HG03045 (cell line): ENCODE measurements at regions not wholly inside any gene's neighbourhood (a gene's known extent, or its start where the extent isn't known, plus 50 kb on each side); places are given as distances from the start of the nearest gene placed in this dataset.
"Not testable (repeated sequence)": the region's sequence is repeated elsewhere in the genome, so short reads cannot be mapped to it uniquely, and the experiment has no call there.

Source experiments
- ATAC-seq: cut with Tn5 transposase; IDR thresholded peaks from one replicate; pipeline ENCODE4 v1.9.1; 2021; ENCODE audit warnings: mild to moderate bottlenecking, moderate library complexity; ENCODE audit not compliant: unreplicated experiment

DNA sequence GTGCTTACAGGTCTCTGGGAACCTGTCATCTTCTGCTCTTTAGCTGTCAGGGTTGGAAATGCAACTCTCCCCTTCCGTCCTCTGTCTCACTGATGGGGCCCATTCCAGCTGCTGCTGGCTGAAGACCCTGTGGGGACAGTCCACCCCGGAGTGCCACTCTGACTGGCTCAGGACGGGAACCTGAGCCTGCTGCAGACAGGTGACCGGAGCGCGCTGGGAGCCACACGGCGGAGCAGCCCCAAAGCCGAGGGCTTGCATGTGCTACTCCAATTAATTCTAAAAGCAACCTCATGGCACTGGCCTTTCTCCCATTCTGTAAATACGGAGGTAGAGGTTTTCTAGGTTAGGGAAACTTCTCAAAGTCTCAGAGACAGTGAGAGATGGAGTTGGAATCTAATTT, 223.5 kb upstream of the PITRM1 start:
- ATAC-seq: no peak

DNA sequence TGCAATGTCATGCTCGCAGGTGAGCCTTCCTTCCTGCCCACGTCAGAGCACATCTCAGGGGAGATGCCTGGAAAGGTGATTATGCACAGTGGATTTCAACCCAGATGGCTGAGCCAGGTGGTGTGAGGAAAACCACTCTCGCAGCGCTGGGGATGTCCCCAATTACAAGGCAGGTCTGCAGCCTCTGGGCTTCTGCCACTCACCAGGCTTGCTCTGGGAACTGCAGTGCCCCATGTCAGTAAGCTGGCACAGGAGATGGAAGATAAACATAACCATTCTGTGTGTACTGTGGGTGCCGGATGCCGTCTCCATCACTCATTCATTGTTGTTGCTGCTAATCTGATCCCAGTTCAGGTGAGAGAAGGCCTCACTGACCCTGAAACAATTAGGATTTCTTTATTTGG, 222.9 kb upstream of the PITRM1 start:
- ATAC-seq: no peak

GRCh38 chr10:3395041-3395440, 222.5 kb upstream of the PITRM1 start:
- no peak for ATAC-seq

GRCh38 chr10:3393958-3394357, 221.4 kb upstream of the PITRM1 start:
- no peak for ATAC-seq

DNA sequence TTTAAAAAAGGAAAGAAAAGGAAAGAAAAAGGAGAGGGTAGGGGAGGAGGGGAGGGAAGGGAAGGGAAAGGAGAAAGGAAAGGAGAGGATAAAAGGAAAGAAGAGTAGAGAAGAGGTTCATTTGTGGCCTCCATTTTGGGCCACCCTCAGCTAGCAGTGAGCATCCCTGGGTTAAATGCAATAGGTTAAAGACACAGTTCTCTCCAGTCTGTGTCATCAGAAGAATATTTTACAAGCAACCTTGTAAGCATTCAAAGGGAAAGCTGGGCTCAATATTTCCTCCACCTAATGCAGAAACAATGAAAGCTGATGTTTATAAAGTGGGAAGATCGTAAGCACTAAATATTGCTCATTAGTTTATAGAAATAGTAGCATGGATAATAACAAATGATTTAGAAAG, 219.1 kb upstream of the PITRM1 start:
- no peak for ATAC-seq

DNA sequence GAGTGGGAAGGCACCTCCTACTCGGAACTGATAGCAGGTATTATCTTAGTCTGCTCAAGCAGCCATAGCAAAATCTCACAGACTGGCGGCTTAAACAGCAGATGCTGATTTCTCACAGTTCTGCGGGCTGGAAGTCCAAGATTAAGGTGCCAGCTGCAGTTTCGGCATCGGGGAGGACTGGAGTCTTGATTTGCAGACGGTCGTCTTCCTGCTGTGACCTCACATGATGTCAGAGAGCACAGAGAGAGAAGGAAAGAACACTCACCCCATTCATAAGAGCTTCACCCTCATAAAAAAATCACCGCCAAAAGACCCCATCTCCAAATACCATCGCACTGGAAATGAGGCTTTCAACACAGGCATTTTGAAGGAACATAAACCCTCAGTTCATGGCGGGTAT, 216.5 kb upstream of the PITRM1 start:
- no peak for ATAC-seq

DNA sequence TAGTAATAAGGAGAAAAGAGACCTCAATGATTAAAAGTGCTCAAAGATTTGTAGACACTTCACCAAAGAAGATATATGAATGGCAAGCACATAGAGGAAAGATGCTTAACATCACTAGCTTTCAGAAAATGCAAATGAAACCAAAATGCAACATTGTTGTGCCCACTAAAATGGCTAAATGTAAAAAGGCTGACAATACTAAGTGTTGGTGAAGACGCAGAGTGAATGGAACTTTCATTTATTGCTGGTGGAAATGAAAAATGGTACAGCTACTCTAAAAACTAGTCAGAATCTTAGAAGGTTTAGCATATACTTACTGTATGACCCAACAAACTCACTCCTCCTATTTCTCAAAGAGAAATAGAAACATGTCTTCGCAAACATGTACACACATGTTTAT, 212.9 kb upstream of the PITRM1 start:
- no peak for ATAC-seq

DNA sequence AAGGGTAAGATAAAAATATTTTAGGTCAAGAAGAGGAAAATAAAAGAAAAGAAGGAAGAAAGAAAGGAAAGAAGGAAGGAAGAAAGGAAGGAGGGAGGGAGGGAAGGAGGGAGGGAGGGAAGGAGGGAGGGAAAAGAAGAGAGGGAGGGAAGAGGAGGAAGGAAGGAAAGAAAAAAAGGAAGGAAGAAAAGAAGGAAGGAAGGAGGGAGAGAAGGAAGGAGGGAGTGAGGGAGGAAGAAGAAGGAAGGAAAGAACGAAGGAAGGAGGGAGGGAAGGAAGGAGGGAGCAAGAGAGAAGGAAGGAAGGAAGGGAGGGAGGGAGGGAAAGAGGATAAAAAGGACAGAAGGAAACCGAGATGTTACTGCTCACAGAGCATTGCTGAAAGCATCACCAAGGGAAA, 209.5 kb upstream of the PITRM1 start:
- no peak for ATAC-seq

DNA sequence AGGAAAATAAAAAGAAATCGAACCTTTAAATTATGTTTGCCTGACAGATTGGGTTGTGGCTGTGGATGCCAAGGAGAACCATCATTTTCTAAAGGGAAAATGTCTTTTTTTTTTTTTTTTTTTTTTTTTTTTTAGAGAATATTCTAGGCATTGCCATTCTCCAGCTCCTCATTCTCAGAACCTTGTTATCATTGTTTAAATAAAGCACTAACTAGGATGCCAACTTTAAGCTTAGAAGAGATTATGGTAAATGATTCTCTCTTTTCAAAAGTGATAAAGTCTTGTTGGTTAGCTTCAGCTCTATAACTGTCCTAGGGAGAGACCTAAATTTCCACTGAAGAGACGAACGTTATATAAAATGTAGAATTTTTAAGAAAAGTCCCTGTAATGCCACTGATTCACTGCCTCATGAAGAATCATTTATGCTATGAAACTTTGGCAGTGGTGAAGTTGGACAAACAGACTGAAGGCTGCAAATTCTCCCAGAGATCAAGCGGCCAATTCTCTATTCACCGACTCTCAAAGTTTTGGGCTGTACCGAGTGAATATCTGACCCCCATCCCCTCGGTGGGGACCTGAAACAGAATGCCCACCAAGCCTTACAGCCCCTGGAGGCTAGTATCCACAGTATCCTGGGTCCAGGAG, 207.9 kb upstream of the PITRM1 start:
- no peak for ATAC-seq

- ATAC-seq: no peak
Measured at GRCh38 chr10:3376631-3377030, 204.0 kb upstream of the PITRM1 start.

GRCh38 chr10:3375505-3375904, 202.9 kb upstream of the PITRM1 start:
- no peak for ATAC-seq

DNA sequence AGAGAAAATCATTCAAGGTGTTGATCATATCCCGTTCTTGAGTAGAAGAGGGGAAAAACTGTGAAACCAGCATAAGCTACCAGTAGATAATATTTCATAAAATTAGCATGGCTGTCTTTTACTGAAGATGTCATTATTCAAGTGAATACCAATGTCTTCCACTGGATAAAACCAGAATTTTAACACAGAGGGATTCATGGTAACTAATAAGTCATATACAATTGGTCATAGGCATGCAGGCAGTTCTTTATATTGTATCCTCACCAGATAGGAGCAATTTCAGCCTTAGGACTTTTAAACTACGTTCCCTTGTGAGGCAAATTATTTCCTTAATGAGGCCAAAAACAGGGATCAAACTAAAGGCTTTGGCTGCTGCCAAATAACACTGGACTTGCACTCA, 202.3 kb upstream of the PITRM1 start:
- ATAC-seq: no peak

GRCh38 chr10:3373374-3374027, 200.9 kb upstream of the PITRM1 start:
- ATAC-seq: not testable (repeated sequence)

DNA sequence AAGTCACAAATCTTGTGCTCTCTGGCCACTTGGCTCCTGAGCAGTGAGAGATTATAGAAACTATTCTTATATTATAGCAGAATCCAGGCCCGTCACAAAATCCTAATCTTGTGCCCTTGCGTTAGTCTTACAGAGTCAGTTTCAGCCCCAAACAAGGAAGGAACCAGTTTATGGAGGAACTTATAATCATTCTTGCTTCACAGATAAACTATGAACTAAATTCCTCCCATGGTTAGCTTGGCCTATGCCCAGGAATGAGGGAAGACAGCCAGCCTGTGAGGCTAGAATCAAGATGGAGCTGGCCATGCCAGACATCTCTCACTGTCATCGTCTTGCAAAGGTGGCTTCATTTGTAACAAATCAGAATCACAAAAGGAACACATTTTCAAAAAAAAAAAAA, 199.7 kb upstream of the PITRM1 start:
- no peak for ATAC-seq

GRCh38 chr10:3371624-3372023, 199.0 kb upstream of the PITRM1 start:
- ATAC-seq: not testable (repeated sequence)

GRCh38 chr10:3366735-3367405, 194.3 kb upstream of the PITRM1 start:
- no peak for ATAC-seq

- no peak for ATAC-seq
Measured at GRCh38 chr10:3366043-3366442, 193.5 kb upstream of the PITRM1 start.

DNA sequence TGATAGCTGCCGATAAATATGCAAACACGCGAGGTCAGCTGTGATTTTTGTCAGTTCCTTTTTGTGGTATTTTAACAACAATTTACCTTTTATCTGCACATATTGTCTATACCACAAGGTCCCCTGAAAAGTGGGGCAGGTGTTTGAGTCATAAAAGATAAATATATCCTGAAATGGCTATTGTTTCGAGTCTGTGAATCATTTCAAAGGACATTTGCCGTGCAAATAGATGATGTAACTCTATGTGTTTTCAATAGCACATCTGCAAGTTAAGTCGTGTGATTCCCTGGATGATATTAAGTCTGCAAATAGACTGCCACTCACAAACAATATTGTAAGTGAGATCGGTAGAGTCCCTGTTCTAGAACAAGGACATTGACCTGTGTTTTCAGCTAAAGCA, 193.0 kb upstream of the PITRM1 start:
- no peak for ATAC-seq

DNA sequence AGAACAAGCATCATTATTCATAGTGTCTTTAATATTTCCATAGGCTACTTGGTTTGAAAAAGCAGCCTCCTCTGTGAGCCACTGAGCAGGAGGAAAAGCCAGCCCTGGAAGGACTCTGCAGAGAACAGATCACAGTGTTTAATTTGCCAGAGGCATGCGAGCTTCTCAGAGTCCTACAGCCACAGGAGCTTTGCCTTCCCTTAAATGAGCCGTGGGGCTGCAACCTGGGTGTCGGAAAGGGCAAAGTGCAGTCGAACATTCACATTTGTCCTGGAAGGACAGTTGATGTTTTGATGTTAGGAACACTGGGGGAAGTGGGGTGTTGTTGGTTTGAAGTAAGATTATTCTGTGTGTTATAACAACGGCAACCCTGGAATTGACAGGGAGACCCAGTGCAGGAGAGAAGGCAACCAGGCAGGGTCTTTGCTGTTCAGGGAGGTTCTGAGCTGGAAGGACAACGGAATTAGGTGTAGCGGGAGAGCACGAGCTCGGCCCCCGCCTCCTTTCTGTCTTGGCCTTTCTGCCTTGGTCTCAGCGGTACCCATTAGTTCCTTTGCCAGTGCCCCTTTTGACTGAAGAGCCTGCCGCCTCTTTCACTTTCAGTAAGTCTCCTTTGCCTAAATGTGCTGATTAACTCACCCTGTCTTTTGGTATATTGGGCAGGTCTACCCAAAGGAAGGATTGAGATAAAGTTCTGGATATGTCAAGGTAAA, 192.3 kb upstream of the PITRM1 start:
- ATAC-seq: no peak

DNA sequence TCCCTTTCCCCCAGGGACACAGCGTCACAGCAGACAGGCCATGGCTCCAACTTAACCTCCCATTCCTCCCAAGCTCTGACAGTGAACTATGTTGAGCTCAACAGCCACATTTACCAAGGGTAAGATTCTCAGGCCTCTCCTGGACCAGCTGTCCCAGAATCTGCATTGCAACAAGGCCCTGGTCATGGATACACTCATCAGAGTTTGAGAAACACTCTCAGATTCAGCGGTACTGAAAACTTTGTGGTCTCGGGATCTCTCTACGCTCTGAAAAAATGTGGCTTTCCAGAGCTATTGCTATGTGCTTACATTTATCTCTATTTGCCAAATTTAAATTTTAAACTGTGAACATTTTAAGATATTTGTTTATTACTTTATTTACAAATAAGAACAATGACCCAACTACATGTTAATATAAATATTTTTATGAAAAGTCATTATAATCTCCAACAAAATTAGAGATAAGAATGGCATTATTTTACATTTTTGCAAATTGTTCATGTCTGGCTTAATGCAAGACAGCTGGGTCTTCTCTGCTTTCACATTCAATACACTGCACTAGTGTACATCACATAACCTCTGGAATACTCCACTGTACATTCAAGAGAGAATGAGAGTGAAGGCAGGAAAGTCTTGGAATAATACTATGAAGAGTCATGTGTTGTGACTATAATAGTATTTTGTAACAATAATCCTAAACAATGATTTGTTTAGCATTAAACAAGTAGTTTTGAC, 190.9 kb upstream of the PITRM1 start:
- ATAC-seq: no peak

- no peak for ATAC-seq
Measured at GRCh38 chr10:3362394-3362793, 189.8 kb upstream of the PITRM1 start.
